A549 (cell line): ENCODE measurements at regions not wholly inside any gene's neighbourhood (a gene's known extent, or its start where the extent isn't known, plus 50 kb on each side); places are given as distances from the start of the nearest gene placed in this dataset.

Source experiments
- BHLHE40 ChIP-seq: IDR thresholded peaks from 2 replicates; pipeline ENCODE4 v1.6.1; 2012; ENCODE audit warnings: low read depth, low read length, inconsistent platforms
- CTCF ChIP-seq: fragments of >200 bp; sonication (Bioruptor Twin); formaldehyde crosslinking; IDR thresholded peaks from 3 replicates; pipeline ENCODE4 v1.5.1; 2016
- ESRRA ChIP-seq: fragments of 150-350 bp; IDR thresholded peaks from 2 replicates; pipeline ENCODE4 v1.6.1; 2014; ENCODE audit warnings: mild to moderate bottlenecking, low read length, borderline replicate concordance
- FOSL2 ChIP-seq, 2 experiments: fragments of 450-650 bp in 1 of 2; fragments of >200 bp in 1 of 2; sonication (Bioruptor Twin) in 1 of 2; formaldehyde crosslinking; IDR thresholded peaks; 2 replicates each; pipeline versions ENCODE4 v1.5.0 to v1.6.1; 2016 to 2020; ENCODE audit warnings: mild to moderate bottlenecking in 1 of 2, moderate library complexity in 1 of 2
- MAFK ChIP-seq: fragments of 450-650 bp; IDR thresholded peaks from 2 replicates; pipeline ENCODE4 v1.6.1; 2014; ENCODE audit not compliant: partially characterized antibody
- MAZ ChIP-seq: fragments of 150-350 bp; IDR thresholded peaks from 2 replicates; pipeline ENCODE4 v1.6.1; 2014; ENCODE audit warnings: antibody characterized with exemption, low read depth, low read length, borderline replicate concordance
- MYC ChIP-seq: IDR thresholded peaks from 2 replicates; pipeline ENCODE4 v1.6.1; 2012; ENCODE audit warnings: mild to moderate bottlenecking, inconsistent platforms, low read length, improper control_type of control experiment, borderline replicate concordance
- POLR2A ChIP-seq: IDR thresholded peaks from 2 replicates; pipeline ENCODE4 v1.6.1; 2012; ENCODE audit warnings: mild to moderate bottlenecking, low read length
- REST ChIP-seq: fragments of 200-600 bp; sonication (generic); IDR thresholded peaks from 2 replicates; pipeline ENCODE4 v1.6.1; 2016; ENCODE audit warnings: antibody characterized with exemption, mild to moderate bottlenecking, moderate library complexity
- SMC3 ChIP-seq: fragments of >200 bp; sonication (Bioruptor Twin); formaldehyde crosslinking; IDR thresholded peaks from 3 replicates; pipeline ENCODE4 v1.6.1; 2018; ENCODE audit warnings: inconsistent platforms
- TF ChIP-seq, protein P1 (sequence below): IDR thresholded peaks from 2 replicates; pipeline ENCODE4 v1.6.1; 2012

- TF ChIP-seq MYC (no peak), CTCF (no peak), FOSL2 (IDR thresholded peaks at IDR 0.05) (no peak), FOSL2 (CRISPR knock-in tag; IDR thresholded peaks at IDR 0.05) (no peak), ESRRA (no peak), SMC3 (no peak), MAZ (no peak), POLR2A (no peak), REST (no peak), MAFK (no peak), BHLHE40 (no peak)
- TF ChIP-seq, protein P1, sequence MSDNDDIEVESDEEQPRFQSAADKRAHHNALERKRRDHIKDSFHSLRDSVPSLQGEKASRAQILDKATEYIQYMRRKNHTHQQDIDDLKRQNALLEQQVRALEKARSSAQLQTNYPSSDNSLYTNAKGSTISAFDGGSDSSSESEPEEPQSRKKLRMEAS: no peak
Measured at GRCh38 chr9:108512426-108513173, 343.2 kb downstream of the ACTL7B start.
